Renal cortex interstitium (tissue), 11 donors: ENCODE measurements at regions not wholly inside any gene's neighbourhood (a gene's known extent, or its start where the extent isn't known, plus 50 kb on each side); places are given as distances from the start of the nearest gene placed in this dataset.
"Not testable (repeated sequence)": the region's sequence is repeated elsewhere in the genome, so short reads cannot be mapped to it uniquely, and the experiment has no call there.

Experiments used
- DNase-seq, 11 donors: peaks; one replicate each; pipeline ENCODE4 v3.0.0-alpha.2; 2013; ENCODE audit warnings: low read depth in 9 of 11, low spot score in 4 of 11; ENCODE audit errors: extremely low read depth in 1 of 11

GRCh38 chr14:80313806-80314205, 102.5 kb upstream of the DIO2 start:
- DNase-seq: no peak

- DNase-seq: no peak
Observed at GRCh38 chr14:80310938-80311750, 99.8 kb upstream of the DIO2 start.

GRCh38 chr14:80304125-80304766, 92.9 kb upstream of the DIO2 start:
- no peak for DNase-seq

- DNase-seq: no peak
Observed at GRCh38 chr14:80300351-80300750, 89.0 kb upstream of the DIO2 start.

GRCh38 chr14:80298491-80299017, 87.2 kb upstream of the DIO2 start:
- DNase-seq: no peak

GRCh38 chr14:80291101-80291500, 79.8 kb upstream of the DIO2 start:
- no peak for DNase-seq

- DNase-seq: not testable (repeated sequence)
Observed at GRCh38 chr14:80286744-80287143, 75.4 kb upstream of the DIO2 start.

- DNase-seq: no peak
Observed at GRCh38 chr14:80278293-80279023, 67.2 kb upstream of the DIO2 start.

- DNase-seq: no peak
Observed at GRCh38 chr14:80275208-80275850, 64.0 kb upstream of the DIO2 start.

GRCh38 chr14:80274310-80274709, 63.0 kb upstream of the DIO2 start:
- DNase-seq: not testable (repeated sequence)

- DNase-seq: no peak
Observed at GRCh38 chr14:80271389-80271788, 60.1 kb upstream of the DIO2 start.

GRCh38 chr14:80269353-80269925, 58.1 kb upstream of the DIO2 start:
- DNase-seq: no peak

GRCh38 chr14:80266930-80267329, 55.6 kb upstream of the DIO2 start:
- no peak for DNase-seq

GRCh38 chr14:80264702-80265101, 53.4 kb upstream of the DIO2 start:
- no peak for DNase-seq
